HCT116 (cell line): ENCODE measurements at regions not wholly inside any gene's neighbourhood (a gene's known extent, or its start where the extent isn't known, plus 50 kb on each side); places are given as distances from the start of the nearest gene placed in this dataset.

Source experiments
- CTCF ChIP-seq, 3 experiments: fragments of 200-600 bp in 1 of 3; sonication (generic) in 1 of 3; IDR thresholded peaks in 2 of 3; conservative IDR thresholded peaks in 1 of 3; 2 replicates each; pipeline ENCODE4 v1.5.1; 2012 to 2017; ENCODE audit warnings: low read depth in 2 of 3, low read length in 2 of 3, antibody characterized with exemption in 1 of 3, borderline replicate concordance in 1 of 3, control low read depth in 1 of 3, mild to moderate bottlenecking in 1 of 3, mixed read lengths in 1 of 3, mixed run types in 1 of 3, moderate library complexity in 1 of 3; ENCODE audit not compliant: insufficient read depth in 1 of 3
- EGR1 ChIP-seq: IDR thresholded peaks from 2 replicates; pipeline ENCODE4 v1.6.1; 2012; ENCODE audit warnings: low read depth
- EZH2 ChIP-seq: fragments of 200-600 bp; sonication (generic); IDR thresholded peaks from 2 replicates; pipeline ENCODE4 v1.6.1; 2017; ENCODE audit warnings: antibody characterized with exemption, mixed run types
- EZH2phosphoT487 ChIP-seq: fragments of 200-600 bp; IDR thresholded peaks from 2 replicates; pipeline ENCODE4 v1.6.1; 2018; ENCODE audit warnings: antibody characterized with exemption, borderline replicate concordance
- JUND ChIP-seq: IDR thresholded peaks from 2 replicates; pipeline ENCODE4 v1.6.1; 2012
- MAX ChIP-seq: IDR thresholded peaks from 2 replicates; pipeline ENCODE4 v1.6.1; 2012
- POLR2A ChIP-seq: IDR thresholded peaks from 2 replicates; pipeline ENCODE4 v1.7.0; 2011; ENCODE audit warnings: borderline replicate concordance; ENCODE audit not compliant: insufficient read depth, insufficient read length; ENCODE audit errors: extremely low read depth
- POLR2AphosphoS5 ChIP-seq: IDR thresholded peaks from 2 replicates; pipeline ENCODE4 v1.6.1; 2011; ENCODE audit warnings: mild to moderate bottlenecking, low read depth, low read length, moderate library complexity
- SRF ChIP-seq: IDR thresholded peaks from 2 replicates; pipeline ENCODE4 v1.6.1; 2012; ENCODE audit warnings: low read depth

GRCh38 chr4:121554382-121554781 is 142.4 kb downstream of the ANXA5 start:
- no peak for TF ChIP-seq CTCF (IDR thresholded peaks at IDR 0.05 in 2 of 3, conservative IDR thresholded peaks at IDR 0.05 in 1 of 3; ENCODE audit: borderline replicate concordance in 1 of 3, insufficient read depth in 1 of 3, low read depth in 2 of 3, low read length in 2 of 3)
- TF ChIP-seq POLR2A: no peak
- TF ChIP-seq EZH2: no peak
- no peak for TF ChIP-seq JUND
- TF ChIP-seq EGR1: no peak
- TF ChIP-seq POLR2AphosphoS5: no peak
- no peak for TF ChIP-seq EZH2phosphoT487
- TF ChIP-seq SRF: no peak
- TF ChIP-seq MAX: no peak
